ENCODE measurements at regions not wholly inside any gene's neighbourhood (a gene's known extent, or its start where the extent isn't known, plus 50 kb on each side); places are given as distances from the start of the nearest gene placed in this dataset.

DNA sequence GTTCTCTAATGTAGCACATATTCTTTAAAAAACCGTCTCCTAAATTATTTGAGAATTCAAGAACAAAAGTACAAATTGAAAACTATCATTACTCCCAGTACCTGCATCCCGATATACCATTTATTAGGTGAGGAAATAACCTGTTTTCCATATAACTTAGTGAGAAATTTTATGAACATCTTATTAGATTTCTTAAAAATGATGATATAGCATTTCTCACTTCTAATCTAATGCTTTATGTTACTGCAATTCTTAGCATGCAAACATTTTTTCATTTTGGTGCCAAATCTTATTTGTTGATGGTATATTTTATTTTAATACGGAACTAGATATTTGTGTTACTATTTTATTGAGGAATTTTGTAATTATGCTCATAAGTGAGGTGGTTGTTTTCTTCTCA, 1321.3 kb upstream of the SLC10A2 start:
- Histone ChIP-seq H3K27ac (no peak overlapping the region), H3K4me3 (no peak overlapping the region), H3K9ac (ENCODE audit: insufficient read length) (no peak overlapping the region), H3K9me3 (ENCODE audit: low read depth, low read length) (no peaks in the 10 kb centered on the region), H3K36me3 (ENCODE audit: insufficient read depth, low read length) (no peaks in the 10 kb centered on the region)
- TF ChIP-seq EZH2 (IDR thresholded peaks at IDR 0.05) = no peak
- no peak for TF ChIP-seq FOXP2 (optimal IDR thresholded peaks at IDR 0.05; ENCODE audit: control extremely low read depth, extremely low read length, insufficient read depth)
- TF ChIP-seq POLR2AphosphoS5 (IDR thresholded peaks at IDR 0.05; ENCODE audit: borderline replicate concordance, low read depth, low read length) = no peak
- DNase-seq (ENCODE audit: low read depth, low spot score) = no peak

DNA sequence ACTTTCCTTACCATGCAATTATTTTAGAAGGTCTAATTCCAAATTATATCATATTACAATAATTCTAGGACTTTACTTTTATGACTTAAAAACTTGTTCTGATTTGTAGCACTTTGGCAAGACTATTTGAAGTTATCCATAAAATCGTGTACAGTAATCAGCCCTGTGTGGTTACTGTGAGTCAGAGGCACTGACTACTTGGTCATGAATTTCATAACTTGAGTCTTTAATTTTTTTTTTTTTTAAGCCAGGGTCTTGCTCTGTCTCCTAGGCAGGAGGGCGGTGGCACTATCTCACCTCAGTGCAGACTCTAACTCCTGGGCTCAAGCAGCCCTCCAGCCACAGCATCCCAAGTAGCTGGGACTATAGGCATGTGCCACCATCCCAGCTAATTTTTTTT, 1319.2 kb upstream of the SLC10A2 start:
- Histone ChIP-seq H3K4me3 (no peak overlapping the region), H3K36me3 (ENCODE audit: insufficient read depth, low read length) (no peaks in the 10 kb centered on the region), H3K27ac (no peak overlapping the region), H3K9me3 (ENCODE audit: low read depth, low read length) (no peaks in the 10 kb centered on the region), H3K9ac (ENCODE audit: insufficient read length) (no peak overlapping the region)
- no peak for TF ChIP-seq POLR2AphosphoS5 (IDR thresholded peaks at IDR 0.05; ENCODE audit: borderline replicate concordance, low read depth, low read length)
- TF ChIP-seq EZH2 (IDR thresholded peaks at IDR 0.05) = no peak
- no peak for TF ChIP-seq FOXP2 (optimal IDR thresholded peaks at IDR 0.05; ENCODE audit: control extremely low read depth, extremely low read length, insufficient read depth)
- no peak for DNase-seq (ENCODE audit: low read depth, low spot score)

DNA sequence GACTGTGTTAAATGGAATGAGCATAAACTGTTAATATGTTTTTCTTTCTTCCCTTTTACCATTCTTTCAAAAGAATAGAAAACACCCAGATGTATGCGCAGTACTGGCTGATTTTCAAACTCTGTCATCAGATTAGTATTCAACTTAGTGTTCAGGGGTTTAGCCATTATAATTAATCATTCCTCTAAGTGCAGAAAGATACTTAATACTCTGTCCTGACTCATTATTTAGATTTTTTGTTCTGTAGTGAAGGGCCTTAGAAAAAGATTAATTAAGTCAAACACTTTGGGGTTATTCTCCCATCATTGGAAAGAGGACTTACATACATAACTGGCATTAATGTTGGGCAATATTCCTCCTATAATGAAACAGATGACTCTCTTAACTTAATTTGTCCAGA, 1316.7 kb upstream of the SLC10A2 start:
- DNase-seq (ENCODE audit: low read depth, low spot score) = no peak
- Histone ChIP-seq H3K27ac (no peak overlapping the region), H3K9ac (ENCODE audit: insufficient read length) (no peak overlapping the region), H3K4me3 (no peak overlapping the region), H3K36me3 (ENCODE audit: insufficient read depth, low read length) (no peaks in the 10 kb centered on the region), H3K9me3 (ENCODE audit: low read depth, low read length) (no peaks in the 10 kb centered on the region)
- no peak for TF ChIP-seq POLR2AphosphoS5 (IDR thresholded peaks at IDR 0.05; ENCODE audit: borderline replicate concordance, low read depth, low read length)
- TF ChIP-seq FOXP2 (optimal IDR thresholded peaks at IDR 0.05; ENCODE audit: control extremely low read depth, extremely low read length, insufficient read depth) = no peak
- TF ChIP-seq EZH2 (IDR thresholded peaks at IDR 0.05) = no peak

DNA sequence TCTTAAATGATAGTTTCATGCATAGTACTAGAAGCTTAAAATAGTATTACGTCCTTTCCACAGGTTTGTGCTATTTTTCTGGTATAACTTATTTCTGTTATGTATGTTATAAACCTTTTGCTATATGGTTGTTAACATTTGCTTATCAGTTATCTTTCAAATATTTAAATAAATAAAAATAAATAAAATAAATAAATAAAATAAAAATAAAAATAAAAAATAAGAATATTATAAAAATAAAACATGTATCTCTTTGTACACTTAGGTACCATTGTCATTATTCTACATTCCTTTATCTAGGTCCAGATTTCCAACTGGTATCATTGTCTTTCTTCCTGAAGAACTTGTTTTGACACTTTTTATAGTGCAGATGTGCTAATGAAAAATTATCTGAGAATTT, 1310.4 kb upstream of the SLC10A2 start:
- no peaks in the 10 kb centered on the region for H3K36me3 ChIP-seq (ENCODE audit: insufficient read depth, low read length)
- no peak for DNase-seq (ENCODE audit: low read depth, low spot score)
- H3K9me3 ChIP-seq (ENCODE audit: low read depth, low read length) = no peaks in the 10 kb centered on the region
- no peak overlapping the region for H3K27ac ChIP-seq
- H3K9ac ChIP-seq (ENCODE audit: insufficient read length) = no peak overlapping the region
- H3K4me3 ChIP-seq = no peak overlapping the region
- TF ChIP-seq POLR2AphosphoS5 (IDR thresholded peaks at IDR 0.05; ENCODE audit: borderline replicate concordance, low read depth, low read length) (no peak), EZH2 (IDR thresholded peaks at IDR 0.05) (no peak), FOXP2 (optimal IDR thresholded peaks at IDR 0.05; ENCODE audit: control extremely low read depth, extremely low read length, insufficient read depth) (no peak)

DNA sequence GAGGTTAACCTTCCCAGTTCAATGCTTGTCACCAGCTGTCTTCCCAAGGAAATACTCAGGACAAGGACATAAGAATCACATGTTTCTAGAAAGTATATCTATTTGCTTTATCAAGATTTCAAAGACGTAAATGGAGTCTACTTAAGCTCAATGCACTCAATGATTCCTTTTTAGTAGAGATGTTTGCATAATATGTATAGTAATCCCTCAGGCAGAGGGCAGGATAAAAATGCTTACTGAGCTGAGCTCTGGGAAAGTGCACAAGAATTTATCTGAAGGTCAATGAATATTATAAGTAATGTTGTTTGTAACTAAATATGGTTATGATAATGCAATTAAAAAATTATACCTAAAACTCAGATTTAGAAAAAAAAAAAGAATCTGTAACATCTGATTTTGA, 1309.4 kb upstream of the SLC10A2 start:
- TF ChIP-seq POLR2AphosphoS5 (IDR thresholded peaks at IDR 0.05; ENCODE audit: borderline replicate concordance, low read depth, low read length) = no peak
- TF ChIP-seq FOXP2 (optimal IDR thresholded peaks at IDR 0.05; ENCODE audit: control extremely low read depth, extremely low read length, insufficient read depth) = no peak
- no peak for TF ChIP-seq EZH2 (IDR thresholded peaks at IDR 0.05)
- Histone ChIP-seq H3K4me3 (no peak overlapping the region), H3K36me3 (ENCODE audit: insufficient read depth, low read length) (no peaks in the 10 kb centered on the region), H3K9ac (ENCODE audit: insufficient read length) (no peak overlapping the region), H3K9me3 (ENCODE audit: low read depth, low read length) (no peaks in the 10 kb centered on the region), H3K27ac (no peak overlapping the region)
- no peak for DNase-seq (ENCODE audit: low read depth, low spot score)

DNA sequence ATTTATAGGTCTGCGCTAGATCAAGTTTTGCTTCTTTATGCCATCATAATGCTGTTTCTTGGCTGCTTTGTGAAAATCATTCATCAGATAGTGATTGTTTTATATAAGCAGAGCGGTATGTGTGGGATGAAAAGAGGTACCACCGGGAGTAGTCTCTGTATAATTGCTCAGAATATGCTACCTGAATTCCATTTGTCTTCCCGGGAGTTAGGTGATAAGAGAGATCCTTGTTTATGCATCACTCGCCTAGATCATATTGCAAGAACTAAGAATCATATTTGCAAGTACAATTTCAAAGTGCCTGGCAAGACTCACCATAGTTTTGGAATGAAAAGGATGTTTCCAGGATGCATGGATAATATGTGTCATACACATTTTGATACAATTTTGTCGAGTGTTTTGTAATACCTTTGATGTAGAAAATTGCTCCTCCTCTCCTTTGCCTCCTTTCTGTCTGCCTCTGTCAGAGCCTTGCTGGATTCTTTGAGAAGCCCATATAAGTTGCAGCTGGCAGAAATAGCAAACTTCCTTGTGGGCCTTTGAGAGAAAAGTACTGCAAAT, 1306.0 kb upstream of the SLC10A2 start:
- TF ChIP-seq EZH2 (IDR thresholded peaks at IDR 0.05) = no peak
- TF ChIP-seq POLR2AphosphoS5 (IDR thresholded peaks at IDR 0.05; ENCODE audit: borderline replicate concordance, low read depth, low read length) = no peak
- no peak for TF ChIP-seq FOXP2 (optimal IDR thresholded peaks at IDR 0.05; ENCODE audit: control extremely low read depth, extremely low read length, insufficient read depth)
- H3K27ac ChIP-seq = no peak overlapping the region
- no peaks in the 10 kb centered on the region for H3K9me3 ChIP-seq (ENCODE audit: low read depth, low read length)
- no peak overlapping the region for H3K9ac ChIP-seq (ENCODE audit: insufficient read length)
- DNase-seq (ENCODE audit: low read depth, low spot score) = no peak
- no peaks in the 10 kb centered on the region for H3K36me3 ChIP-seq (ENCODE audit: insufficient read depth, low read length)
- H3K4me3 ChIP-seq = no peak overlapping the region

DNA sequence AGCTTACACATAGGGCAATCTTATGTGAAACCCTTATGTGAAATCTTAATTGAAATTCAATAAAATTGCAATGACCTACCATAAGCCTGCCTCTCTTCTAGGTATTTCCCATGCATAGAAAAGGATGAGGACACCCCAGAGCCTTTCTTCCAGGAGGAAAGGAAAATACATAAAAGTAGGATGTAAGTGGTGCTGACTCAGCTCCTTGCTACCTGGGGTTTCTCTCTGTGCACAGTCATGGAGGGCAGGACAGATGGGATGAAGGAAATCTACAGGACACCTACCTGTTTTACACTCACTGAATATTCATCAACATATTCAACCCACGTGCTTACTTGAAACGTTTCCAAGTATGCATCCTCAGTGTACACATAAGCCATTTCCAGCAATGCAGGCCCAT, 1299.2 kb upstream of the SLC10A2 start:
- H3K27ac ChIP-seq = no peak overlapping the region
- no peaks in the 10 kb centered on the region for H3K36me3 ChIP-seq (ENCODE audit: insufficient read depth, low read length)
- no peaks in the 10 kb centered on the region for H3K9me3 ChIP-seq (ENCODE audit: low read depth, low read length)
- H3K9ac ChIP-seq (ENCODE audit: insufficient read length) = no peak overlapping the region
- DNase-seq (ENCODE audit: low read depth, low spot score) = no peak
- no peak for TF ChIP-seq EZH2 (IDR thresholded peaks at IDR 0.05)
- no peak for TF ChIP-seq POLR2AphosphoS5 (IDR thresholded peaks at IDR 0.05; ENCODE audit: borderline replicate concordance, low read depth, low read length)
- no peak for TF ChIP-seq FOXP2 (optimal IDR thresholded peaks at IDR 0.05; ENCODE audit: control extremely low read depth, extremely low read length, insufficient read depth)
- no peak overlapping the region for H3K4me3 ChIP-seq

DNA sequence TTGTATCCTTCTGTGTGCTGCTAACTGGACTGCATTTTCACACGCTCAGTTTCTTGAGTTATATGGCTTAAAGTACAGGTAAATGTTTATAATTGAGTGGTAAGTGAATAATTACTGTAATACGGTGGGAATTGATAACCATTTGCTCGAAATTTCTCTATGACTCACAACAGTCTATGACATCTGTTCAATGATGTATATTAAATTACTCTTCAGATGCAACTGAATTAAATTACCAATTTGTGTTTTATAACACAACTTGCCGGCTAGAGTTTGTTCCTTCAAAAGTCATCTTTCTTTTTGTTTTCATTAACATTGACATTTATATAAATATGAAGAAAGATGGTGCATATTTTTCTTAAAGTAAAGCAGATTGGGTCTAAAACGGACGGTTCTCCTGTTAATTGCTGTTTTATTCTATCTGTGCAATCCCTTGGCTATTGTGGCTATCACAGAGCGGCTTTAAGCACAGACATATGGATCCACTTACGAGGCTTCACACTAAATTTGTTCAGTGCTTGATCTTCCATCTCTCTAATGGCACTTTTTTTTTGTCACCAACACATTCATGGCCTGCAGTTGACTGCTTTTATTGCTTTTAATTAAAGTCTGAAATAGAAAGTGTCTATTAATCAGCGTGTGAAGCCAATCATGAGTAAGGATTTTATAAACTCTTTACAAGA, 1291.6 kb upstream of the SLC10A2 start:
- no peak overlapping the region for H3K4me3 ChIP-seq
- no peak for DNase-seq (ENCODE audit: low read depth, low spot score)
- TF ChIP-seq POLR2AphosphoS5 (IDR thresholded peaks at IDR 0.05; ENCODE audit: borderline replicate concordance, low read depth, low read length) = no peak
- no peaks in the 10 kb centered on the region for H3K36me3 ChIP-seq (ENCODE audit: insufficient read depth, low read length)
- no peak overlapping the region for H3K27ac ChIP-seq
- H3K9me3 ChIP-seq (ENCODE audit: low read depth, low read length) = no peaks in the 10 kb centered on the region
- no peak overlapping the region for H3K9ac ChIP-seq (ENCODE audit: insufficient read length)

DNA sequence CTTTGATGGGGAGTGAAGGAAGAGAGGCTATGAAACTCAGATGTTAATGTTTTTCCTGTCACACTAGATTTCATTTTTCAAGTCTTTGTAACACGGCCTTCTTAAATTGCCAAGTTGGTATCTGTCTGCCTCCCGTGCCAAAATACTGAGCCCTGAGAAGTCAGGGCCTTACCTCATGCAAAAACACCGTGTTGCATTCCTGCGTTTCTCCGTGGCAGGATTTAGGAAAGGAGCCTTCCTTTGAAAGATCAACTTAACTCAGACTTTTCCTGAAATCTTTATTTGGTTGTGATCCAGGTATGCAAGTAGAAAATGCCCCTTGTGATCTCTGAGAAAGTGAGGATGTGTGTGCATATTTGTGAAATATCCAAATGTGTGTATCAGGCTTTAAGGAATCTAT, 1291.0 kb upstream of the SLC10A2 start:
- H3K9me3 ChIP-seq (ENCODE audit: low read depth, low read length) = no peaks in the 10 kb centered on the region
- TF ChIP-seq EZH2 (IDR thresholded peaks at IDR 0.05) (no peak), FOXP2 (optimal IDR thresholded peaks at IDR 0.05; ENCODE audit: control extremely low read depth, extremely low read length, insufficient read depth) (no peak)
- H3K27ac ChIP-seq = no peak overlapping the region
- no peak for DNase-seq (ENCODE audit: low read depth, low spot score)
- H3K36me3 ChIP-seq (ENCODE audit: insufficient read depth, low read length) = no peaks in the 10 kb centered on the region
- no peak overlapping the region for H3K4me3 ChIP-seq
- no peak overlapping the region for H3K9ac ChIP-seq (ENCODE audit: insufficient read length)

All from SK-N-MC (cell line).